T-helper 1 cell treated with Interleukin-12 subunit alpha and Interleukin-12 subunit beta and Interleukin-4 antibody, amounts not matched to agents 30 ng/mL and 1 ng/mL, for 36 hours (primary cell): ENCODE measurements at regions not wholly inside any gene's neighbourhood (a gene's known extent, or its start where the extent isn't known, plus 50 kb on each side); places are given as distances from the start of the nearest gene placed in this dataset.
"Not testable (repeated sequence)": the region's sequence is repeated elsewhere in the genome, so short reads cannot be mapped to it uniquely, and the experiment has no call there.

Source experiments
- intact Hi-C: fragments of 100-400 bp; cut with micrococcal nuclease; formaldehyde crosslinking; loops from one replicate; pipeline ENCODE4 v1.15.1; 2024

DNA sequence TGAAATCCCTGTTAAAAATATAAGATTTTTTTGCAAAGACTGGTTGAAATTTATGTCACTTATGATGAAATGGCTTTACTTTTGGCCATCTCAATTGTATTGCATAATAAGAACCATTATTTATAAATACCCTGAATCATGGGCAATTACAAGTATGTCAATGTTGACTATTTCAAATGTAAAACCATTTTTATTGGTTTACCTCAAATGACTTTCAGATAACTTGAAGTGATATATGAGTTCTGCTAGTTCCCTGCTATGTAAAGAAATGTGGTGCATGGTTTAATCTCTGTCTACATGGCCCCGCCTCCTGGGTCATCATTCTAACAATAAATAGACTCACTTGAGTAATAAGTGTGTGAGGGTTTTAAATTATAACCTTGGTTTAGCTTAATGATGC lies 275.6 kb upstream of the PREP start:
- intact Hi-C loops, result no loop called here

DNA sequence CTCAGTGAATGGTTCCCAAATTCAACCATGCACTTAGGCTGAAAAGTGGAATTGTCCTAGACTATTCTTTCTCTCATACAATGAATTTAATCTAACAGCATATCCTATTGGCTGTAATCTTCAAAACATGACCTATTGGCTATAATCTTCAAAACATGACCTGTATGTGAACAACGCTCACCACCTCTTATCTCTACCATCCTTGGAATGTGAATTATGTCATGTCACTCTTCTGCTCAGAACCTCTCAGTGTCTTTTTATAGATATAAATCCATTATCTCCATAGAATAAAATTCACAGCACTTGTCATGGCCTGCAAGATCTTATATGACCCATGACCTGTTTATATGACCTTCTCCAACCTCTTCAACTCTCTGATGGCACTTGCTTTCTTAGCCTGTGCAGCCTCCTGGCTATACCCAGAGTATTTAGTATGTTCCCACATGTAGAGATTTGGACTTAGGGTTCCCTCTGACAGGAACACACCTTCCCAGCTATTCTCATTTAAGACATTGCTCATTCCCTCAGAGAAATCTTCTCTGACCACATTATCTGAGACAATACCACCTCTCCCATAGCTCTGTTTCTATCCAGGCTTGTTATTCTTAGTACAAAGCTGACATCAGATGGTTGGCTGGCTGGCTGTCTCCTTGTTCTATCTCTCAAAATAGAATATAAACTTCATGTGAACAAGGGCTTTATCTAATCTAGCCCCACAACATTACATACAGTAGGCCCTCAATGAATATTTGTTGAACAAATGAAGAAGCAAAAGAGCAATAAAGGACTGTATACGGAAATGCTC lies 275.0 kb upstream of the PREP start:
- intact Hi-C loops, result no loop called here

DNA sequence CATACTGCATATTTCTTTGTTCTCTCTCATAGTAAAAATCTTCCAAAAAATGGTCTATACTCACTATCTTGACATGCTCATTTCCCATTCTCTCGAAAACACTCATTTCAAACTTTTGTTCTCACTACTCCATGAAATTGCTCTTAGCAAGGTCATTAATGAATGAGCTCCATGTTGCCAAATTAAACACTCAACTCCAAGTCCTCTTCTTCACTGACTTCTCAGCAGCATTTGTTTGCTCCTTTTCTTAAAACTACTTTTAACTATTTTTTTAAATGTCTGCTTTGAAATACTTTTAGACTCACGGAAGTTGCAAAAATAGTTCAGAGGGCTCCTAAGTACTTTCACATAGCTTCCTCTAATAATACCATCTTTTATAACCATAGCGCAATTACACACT lies 274.0 kb upstream of the PREP start:
- intact Hi-C loops, result no loop called here

DNA sequence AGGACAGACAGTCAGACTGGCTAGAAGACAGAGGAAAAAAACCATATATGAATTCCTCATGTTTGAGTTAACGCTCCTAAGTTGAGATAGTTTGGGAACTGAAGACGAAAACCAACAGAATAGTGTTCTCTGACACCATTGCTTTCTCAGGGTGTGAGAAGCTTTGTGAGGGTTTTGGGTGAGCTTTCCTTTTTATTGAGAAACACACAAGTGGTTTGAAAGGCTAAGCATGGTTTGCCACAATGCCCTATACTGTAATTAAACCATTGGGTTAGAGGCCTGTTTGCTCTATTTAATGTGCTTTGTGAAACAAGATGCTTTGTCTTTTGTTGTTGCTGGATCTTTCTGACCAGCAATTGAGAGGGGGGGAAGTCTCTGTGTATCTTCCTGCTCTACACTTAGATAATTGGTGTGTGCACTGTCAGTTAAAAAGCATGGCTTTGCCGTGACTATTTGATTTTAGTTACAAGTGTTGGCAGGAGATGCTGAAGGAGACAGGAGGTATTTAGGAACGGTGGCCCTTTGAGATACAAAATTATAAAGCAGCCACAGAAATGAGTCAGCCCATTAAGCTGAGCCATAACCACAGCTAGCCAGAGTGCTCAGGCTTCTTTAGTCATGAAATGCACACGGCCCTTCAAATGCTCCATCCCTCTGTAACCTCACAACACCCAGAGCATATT lies 273.0 kb upstream of the PREP start:
- intact Hi-C loops, result no loop called here

DNA sequence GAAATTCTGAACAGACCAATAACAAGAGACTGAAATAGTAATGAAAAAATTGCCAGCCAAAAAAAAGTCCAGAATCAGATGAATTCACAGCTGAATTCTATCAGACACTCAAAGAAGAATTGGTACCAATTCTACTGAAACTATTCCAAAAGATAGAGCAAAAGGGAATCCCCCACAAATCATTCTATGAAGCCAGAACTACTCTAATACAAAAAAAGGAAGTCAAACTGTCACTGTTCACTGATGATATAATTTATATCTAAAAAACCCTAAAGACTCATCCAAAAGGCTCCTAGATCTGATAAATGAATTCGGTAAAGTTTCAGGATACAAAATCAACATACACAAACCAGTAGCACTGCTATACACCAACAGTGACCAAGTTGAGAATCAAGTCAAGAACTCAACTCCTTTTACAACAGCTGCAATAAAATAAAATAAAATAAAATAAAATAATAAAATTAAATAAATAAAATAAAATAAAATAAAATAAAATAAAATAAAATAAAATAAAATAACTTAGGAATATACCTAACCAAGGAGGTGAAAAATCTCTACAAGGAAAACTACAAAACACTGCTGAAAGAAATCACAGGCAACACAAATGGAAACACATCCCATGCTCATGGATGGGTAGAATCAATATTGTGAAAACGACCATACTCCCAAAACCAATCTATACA lies 270.1 kb upstream of the PREP start:
- intact Hi-C loops, result not testable (repeated sequence)

DNA sequence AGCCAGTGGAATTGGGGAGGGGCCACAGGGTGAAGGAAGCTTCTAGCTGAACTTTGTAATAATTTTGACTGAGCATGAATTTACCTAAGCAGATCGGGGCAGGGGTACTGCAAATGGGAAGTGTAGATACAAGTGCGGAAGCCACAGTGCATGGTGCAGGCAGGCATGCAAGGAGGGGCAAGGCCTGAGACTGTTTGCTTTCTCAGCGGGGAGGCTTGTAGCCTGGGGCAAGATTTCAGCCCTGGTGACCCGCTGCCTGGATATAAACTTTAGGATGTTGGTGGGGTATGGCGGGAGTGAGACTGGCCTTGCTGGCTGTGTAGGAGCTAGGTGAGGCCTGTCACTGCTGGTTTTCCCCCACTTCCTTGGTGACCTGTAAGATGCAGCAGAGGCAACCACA lies 266.4 kb upstream of the PREP start:
- intact Hi-C loops, result no loop called here

DNA sequence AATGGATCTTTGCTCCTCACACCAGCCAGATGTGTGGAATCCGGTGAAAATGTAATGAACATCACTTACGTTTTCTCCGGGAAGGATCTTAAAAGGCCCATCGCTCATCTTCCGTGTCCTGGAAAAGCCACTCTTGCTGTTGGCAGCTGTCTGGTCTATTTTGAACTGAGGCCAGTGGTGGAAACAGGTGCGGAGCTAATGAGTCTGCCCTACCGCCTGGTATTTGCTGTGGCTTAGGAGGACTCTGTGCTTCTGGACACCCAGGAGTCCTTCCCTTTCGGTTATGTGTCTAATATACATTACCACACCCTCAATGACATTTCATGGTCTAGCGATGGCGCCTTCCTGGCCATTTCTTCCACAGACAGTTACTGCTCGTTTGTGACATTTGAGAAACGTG lies 264.2 kb upstream of the PREP start:
- intact Hi-C loops, result no loop called here

DNA sequence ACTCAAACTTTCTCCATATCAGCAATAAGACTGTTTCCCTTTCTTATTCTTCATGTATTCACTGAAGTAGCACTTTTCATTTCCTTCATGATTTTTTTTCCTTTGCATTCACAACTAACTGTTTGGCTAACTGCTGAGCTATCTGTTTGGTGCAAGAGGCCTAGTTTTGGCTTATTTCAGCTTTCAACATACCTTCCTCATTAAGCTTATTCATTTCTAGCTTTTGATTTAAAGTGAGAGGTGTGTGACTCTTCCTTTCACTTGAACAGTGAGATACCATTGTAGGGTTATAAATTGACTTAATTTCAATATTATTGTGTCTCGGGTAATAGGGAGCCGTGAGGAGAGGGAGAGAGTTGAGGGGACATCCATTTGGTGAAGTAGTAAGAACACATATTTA lies 262.0 kb upstream of the PREP start:
- intact Hi-C loops, result no loop called here

DNA sequence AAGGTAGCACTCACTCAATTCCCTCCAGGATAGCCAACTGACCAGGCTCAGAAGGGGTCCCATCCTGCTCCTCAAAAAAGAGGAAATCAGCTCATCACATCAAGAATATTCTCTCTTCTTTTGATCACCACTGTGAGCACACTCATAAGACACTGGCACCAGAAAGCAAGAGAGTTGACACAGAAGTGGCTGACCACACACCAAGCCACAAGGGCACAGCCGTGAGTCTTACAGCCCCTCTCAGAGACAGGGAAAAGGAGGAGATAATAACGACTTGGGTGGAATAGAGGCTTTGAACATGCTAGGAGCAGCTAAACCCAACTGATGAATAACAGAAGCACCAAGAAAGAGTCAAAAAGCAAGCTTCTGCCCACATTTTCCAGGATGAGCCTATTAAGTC lies 249.1 kb upstream of the PREP start:
- intact Hi-C loops, result no loop called here

DNA sequence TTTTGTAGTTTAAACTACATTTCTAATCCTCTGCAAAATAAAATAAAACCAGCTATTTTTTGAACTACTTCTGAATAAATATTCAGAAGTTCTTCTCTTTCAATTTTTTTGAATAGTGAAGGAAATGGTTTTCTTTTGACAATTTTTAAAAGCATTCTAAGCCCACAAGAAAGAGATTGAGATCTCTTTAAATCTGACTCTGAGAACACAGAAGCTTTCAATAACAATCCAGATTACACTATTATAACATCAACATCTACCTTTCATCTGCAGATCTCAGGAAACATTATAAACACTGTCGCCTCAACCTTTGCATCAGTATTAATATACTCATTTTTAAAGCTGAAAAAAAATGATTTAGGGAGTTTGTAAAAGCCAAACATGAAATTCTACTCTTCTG lies 247.5 kb upstream of the PREP start:
- intact Hi-C loops, result no loop called here

DNA sequence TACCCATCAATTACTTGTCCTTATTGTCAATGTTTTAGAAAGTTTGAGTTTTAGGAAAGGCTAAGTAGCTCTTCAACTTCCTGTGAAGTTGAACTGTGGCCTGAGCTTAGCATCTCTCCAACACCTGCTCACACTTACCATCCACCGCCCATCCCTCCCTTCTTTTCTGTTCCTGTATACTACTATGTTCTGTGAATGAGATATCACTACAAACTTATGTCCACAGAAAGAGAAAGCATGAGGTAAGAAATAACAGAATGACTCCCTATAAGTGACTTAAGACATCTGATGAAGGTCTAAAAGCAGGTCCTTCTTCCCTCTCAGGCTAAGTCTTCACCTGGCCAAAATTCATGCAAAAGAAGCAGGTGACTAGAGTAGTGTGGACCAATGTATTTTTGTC lies 246.3 kb upstream of the PREP start:
- intact Hi-C loops, result loop anchor here (5.0 kb wide), 1 partner anchor 83 kb away; no protein-coding TSS in a partner anchor

DNA sequence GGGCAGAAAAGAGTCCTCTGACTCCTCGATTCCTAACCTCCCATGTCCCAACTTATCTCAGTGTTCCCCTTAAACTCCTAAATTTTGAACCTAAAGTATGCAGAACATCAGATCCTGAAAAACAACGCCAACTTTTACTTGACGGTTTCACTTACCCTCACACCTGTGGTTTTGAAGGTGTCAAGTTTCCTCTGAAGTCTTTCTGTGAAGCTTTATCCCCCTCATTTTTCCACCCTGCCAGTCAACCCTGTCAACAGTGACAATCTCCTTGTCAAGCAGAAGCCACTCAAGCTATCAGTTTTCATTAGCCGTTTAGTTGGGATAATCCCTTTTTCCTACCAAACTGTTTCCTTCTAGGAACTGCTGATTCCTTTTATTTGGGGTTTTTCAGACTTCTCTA lies 245.4 kb upstream of the PREP start:
- intact Hi-C loops, result loop anchor here (5.0 kb wide), 1 partner anchor 84 kb away; no protein-coding TSS in a partner anchor

DNA sequence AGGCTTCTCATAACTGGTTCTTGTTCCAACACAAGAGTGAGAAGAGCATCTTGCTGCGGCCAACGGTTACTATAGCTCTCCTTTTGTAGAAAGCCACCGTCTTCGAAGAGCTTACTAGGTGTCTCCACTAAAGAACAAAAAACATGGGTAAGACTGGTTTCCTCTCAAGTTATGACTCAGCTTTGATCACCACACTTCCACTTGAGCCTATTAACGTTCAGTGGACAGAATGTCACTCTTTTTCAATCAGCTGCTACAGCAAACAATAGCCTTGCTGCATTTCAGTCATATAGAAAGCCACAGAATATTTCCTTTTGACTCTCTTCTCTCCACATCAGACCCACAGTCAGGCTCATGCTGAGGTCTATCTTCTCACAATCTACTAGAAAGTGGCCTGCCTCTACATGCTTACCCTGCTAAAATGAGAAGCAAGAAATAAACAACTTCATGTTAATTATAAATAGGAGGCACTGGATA lies 243.5 kb upstream of the PREP start:
- intact Hi-C loops, result loop anchor here (1.0 to 5.0 kb wide), 24 partner anchors 19 to 1382 kb away; partner anchors contain the start of genes ATG5, MTRES1 and PRDM1

DNA sequence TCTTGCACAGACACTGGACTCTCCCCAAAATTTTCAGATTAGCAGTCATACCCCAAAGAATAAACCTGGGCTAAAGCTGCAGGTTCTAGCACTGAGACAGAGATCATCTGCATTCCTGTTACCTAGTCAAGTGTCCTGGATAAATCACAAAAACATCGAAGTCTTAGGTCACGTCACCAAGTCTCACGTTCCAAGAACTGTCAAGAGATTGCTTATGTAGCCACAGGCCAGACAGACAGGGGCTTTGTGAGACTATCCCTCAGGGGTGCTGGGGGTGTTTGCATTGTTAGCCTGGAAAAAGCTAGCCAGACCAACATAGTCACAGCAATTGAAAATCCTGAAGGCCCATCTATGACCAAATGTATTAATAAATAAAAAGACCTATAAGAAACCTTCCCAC lies 243.1 kb upstream of the PREP start:
- intact Hi-C loops, result loop anchor here (1.0 to 5.0 kb wide), 24 partner anchors 19 to 1382 kb away; partner anchors contain the start of genes ATG5, MTRES1 and PRDM1

DNA sequence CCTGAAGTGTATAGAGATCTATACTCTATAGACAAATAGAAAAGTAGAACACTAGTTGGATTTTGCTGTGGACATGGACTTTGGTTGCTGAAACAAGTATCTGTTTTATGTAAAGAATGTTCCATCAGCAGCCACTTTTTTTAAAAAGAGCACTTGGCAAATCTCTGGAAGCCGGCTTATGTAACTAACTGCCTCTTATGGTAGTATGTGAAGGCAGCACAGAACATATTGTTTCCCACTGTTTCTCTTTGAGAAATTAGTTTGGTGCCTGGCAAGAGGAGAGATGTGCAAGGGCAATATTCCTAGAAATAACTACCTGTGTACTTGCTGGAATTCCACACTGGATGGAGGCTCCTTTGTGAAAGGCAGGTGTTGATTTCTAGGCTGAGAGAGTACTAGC lies 242.3 kb upstream of the PREP start:
- intact Hi-C loops, result loop anchor here (5.0 kb wide), 1 partner anchor 87 kb away; no protein-coding TSS in a partner anchor

DNA sequence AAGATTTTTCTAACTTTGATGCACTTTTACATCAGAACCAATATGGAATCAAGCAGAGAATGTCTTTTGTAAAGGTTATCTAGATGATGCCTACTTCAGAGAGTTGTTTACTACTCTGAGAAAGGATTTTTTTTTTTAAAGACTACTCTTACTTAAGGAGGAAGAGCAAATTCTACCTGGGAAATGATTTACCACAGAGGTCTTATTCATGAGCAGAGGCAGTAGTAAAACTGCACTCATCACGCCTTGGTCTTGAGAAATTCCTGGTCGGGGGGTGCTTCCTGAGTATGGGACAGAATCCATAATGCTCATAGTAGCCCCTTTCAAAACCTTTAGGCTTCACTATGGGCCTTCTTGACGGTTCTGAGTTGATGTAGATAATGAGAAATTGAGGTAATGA lies 241.8 kb upstream of the PREP start:
- intact Hi-C loops, result loop anchor here (5.0 kb wide), 1 partner anchor 88 kb away; no protein-coding TSS in a partner anchor

DNA sequence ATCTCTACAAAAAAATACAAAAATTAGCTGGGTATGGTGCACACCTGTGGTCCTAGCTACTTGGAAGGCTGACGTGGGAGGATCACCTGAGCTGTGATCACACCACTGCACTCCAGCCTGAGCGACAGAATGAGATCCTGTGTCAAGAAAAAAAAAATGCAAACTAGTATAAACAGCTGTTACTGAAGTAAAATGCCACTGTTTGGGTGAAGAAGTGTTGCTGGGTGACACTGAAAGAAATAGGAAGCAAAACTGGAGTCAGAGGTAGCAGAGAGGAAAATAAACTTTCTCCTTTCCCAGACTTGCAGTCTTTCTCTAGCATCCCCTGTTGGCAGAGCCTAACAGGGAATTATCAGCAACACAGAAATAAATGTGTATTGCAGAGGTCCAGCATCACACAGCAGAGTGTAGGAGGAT lies 241.2 kb upstream of the PREP start:
- intact Hi-C loops, result no loop called here

DNA sequence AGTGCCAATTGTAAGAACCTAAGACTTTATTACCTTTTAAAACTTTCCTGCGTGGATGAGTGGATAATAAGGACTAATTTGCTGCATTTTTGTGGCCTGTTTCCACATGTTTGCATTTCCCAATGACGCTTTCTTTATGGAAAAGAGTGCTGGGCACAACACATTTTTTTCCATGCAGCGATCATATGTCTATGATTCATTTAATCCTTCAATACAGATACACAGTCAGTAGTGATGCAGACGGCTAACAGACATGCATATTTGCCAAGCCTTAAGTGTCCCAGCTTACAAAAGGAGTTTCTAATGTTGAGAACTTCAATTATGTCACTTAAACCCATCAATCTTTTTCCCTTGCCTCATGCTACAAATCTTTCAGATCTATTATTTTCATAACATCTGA lies 239.8 kb upstream of the PREP start:
- intact Hi-C loops, result no loop called here

DNA sequence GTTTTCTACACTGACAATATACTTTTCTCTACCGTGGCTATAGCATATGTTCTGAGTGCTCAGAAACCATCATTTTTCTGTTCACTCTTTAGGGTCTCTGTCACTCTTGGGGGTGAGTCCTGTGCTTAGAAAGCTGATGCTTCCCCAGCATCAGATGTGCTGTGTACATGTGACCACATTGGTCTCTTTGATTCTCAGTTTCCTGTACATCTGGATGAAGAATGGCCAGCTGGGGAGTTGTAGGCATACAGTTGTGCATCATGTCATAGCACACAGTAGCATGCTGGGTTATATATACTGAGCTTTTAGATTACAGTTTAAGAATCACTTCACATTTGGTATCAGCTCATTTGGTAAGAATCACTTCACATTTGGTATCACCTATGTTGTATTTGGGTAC lies 238.6 kb upstream of the PREP start:
- intact Hi-C loops, result no loop called here

DNA sequence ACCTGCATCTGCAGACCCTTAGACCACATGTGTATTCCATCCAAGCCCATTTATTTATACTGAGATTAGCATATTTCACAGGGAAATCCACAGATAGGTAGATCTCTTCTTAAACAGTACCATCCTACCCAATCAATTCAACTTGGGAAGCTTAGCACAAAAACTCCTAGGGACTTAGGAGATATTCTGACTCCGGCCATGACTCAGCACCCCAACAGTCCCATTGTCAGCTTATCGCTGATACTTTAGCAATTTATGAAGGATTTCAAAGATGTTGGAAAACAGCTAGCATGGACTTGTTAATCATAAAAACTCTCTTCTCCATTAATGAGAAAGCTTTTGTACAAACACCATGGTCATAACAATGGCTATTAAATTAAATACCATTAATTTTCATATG lies 236.2 kb upstream of the PREP start:
- intact Hi-C loops, result no loop called here

DNA sequence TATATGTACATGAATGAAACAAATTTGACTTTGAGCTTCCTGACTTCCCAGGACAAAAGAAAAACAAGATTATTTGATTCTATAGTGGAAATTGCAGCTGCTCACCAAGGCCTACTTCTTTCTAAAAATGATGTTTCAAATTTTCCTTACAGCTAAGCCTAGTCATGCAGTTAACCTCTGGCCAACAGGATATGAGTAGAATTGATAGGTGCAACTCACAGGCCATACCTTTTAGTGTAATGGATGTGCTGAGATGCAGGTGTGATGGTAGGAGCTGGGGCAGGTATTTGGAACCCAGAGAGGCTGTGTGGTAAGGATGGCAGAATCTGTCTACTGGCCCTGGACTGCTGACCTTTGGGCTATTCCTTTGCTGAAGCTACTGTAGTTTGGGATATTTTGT lies 230.9 kb upstream of the PREP start:
- intact Hi-C loops, result no loop called here
